HL-60 (cell line): ENCODE measurements at regions not wholly inside any gene's neighbourhood (a gene's known extent, or its start where the extent isn't known, plus 50 kb on each side); places are given as distances from the start of the nearest gene placed in this dataset.

ENCODE experiments used
- DNase-seq, 2 experiments: peaks; one replicate each; pipeline ENCODE4 v3.0.0-alpha.2; 2010 to 2020; ENCODE audit warnings: low read depth in 1 of 2, low spot score in 1 of 2
- H3K27ac ChIP-seq: fragments of 250-450 bp; sonication (Bioruptor Pico); replicated peaks from 2 replicates; pipeline ENCODE4 v1.5.1; 2020; ENCODE audit warnings: mild to moderate bottlenecking, moderate library complexity
- H3K27me3 ChIP-seq: fragments of 250-450 bp; sonication (Bioruptor Pico); 2 replicates; pipeline ENCODE4 v1.5.1; 2021; ENCODE audit warnings: mild to moderate bottlenecking, moderate library complexity; ENCODE audit not compliant: insufficient read depth, poor library complexity, severe bottlenecking
- H3K4me3 ChIP-seq: replicated peaks from 2 replicates; pipeline ENCODE4 v1.5.1; 2011; ENCODE audit warnings: mild to moderate bottlenecking, control low read depth, low read length; ENCODE audit not compliant: insufficient read depth
- GABPA ChIP-seq: IDR thresholded peaks from 2 replicates; pipeline ENCODE4 v1.6.1; 2012; ENCODE audit warnings: low read depth
- POLR2AphosphoS5 ChIP-seq: IDR thresholded peaks from 2 replicates; pipeline ENCODE4 v1.6.1; 2012; ENCODE audit warnings: low read depth
- SPI1 ChIP-seq: IDR thresholded peaks from 2 replicates; pipeline ENCODE4 v1.6.1; 2012; ENCODE audit warnings: low read depth, mild to moderate bottlenecking, borderline replicate concordance
- TF ChIP-seq, protein P1 (sequence below): IDR thresholded peaks from one replicate; pipeline ENCODE4 v1.5.1; 2011; ENCODE audit warnings: low read length, control low read depth, inconsistent platforms; ENCODE audit not compliant: insufficient read depth
- TF ChIP-seq, protein P2 (sequence below): IDR thresholded peaks from 2 replicates; pipeline ENCODE4 v1.6.1; 2012; ENCODE audit warnings: low read depth; ENCODE audit not compliant: insufficient replicate concordance

DNA sequence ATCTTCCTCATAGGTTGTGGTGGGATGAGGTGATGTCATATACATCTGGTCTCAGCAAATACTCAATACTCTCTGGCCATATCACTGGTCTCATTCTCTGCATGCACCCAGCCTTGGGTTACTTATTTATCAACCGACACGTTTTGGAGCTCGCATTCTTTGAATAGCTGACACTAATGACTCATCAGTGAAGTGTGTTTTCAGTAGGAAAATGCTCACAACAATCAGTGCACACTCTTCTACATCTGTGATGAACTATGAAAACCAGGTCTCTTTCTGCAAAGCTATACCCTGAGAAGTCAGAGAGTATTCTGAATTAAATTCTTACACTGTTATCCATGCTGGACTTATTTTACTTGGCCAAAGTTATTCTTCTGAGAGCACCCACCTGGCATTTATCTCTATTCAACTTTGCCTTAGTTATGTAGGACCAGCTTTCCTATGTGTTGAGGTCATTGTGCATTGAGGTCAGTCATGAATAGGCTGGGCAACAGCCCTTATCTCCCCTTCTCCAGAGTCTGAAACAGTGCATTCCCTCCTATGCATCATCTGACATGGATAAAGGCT lies 58.7 kb upstream of the DHX15 start:
- TF ChIP-seq POLR2AphosphoS5 (no peak), SPI1 (no peak), GABPA (no peak)
- TF ChIP-seq, protein P1, sequence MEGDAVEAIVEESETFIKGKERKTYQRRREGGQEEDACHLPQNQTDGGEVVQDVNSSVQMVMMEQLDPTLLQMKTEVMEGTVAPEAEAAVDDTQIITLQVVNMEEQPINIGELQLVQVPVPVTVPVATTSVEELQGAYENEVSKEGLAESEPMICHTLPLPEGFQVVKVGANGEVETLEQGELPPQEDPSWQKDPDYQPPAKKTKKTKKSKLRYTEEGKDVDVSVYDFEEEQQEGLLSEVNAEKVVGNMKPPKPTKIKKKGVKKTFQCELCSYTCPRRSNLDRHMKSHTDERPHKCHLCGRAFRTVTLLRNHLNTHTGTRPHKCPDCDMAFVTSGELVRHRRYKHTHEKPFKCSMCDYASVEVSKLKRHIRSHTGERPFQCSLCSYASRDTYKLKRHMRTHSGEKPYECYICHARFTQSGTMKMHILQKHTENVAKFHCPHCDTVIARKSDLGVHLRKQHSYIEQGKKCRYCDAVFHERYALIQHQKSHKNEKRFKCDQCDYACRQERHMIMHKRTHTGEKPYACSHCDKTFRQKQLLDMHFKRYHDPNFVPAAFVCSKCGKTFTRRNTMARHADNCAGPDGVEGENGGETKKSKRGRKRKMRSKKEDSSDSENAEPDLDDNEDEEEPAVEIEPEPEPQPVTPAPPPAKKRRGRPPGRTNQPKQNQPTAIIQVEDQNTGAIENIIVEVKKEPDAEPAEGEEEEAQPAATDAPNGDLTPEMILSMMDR: no peak
- TF ChIP-seq, protein P2, sequence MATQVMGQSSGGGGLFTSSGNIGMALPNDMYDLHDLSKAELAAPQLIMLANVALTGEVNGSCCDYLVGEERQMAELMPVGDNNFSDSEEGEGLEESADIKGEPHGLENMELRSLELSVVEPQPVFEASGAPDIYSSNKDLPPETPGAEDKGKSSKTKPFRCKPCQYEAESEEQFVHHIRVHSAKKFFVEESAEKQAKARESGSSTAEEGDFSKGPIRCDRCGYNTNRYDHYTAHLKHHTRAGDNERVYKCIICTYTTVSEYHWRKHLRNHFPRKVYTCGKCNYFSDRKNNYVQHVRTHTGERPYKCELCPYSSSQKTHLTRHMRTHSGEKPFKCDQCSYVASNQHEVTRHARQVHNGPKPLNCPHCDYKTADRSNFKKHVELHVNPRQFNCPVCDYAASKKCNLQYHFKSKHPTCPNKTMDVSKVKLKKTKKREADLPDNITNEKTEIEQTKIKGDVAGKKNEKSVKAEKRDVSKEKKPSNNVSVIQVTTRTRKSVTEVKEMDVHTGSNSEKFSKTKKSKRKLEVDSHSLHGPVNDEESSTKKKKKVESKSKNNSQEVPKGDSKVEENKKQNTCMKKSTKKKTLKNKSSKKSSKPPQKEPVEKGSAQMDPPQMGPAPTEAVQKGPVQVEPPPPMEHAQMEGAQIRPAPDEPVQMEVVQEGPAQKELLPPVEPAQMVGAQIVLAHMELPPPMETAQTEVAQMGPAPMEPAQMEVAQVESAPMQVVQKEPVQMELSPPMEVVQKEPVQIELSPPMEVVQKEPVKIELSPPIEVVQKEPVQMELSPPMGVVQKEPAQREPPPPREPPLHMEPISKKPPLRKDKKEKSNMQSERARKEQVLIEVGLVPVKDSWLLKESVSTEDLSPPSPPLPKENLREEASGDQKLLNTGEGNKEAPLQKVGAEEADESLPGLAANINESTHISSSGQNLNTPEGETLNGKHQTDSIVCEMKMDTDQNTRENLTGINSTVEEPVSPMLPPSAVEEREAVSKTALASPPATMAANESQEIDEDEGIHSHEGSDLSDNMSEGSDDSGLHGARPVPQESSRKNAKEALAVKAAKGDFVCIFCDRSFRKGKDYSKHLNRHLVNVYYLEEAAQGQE: no peak
- Histone ChIP-seq H3K4me3 (no peak overlapping the region), H3K27ac (no peak overlapping the region), H3K27me3 (no peaks in the 10 kb centered on the region)
- DNase-seq: no peak

DNA sequence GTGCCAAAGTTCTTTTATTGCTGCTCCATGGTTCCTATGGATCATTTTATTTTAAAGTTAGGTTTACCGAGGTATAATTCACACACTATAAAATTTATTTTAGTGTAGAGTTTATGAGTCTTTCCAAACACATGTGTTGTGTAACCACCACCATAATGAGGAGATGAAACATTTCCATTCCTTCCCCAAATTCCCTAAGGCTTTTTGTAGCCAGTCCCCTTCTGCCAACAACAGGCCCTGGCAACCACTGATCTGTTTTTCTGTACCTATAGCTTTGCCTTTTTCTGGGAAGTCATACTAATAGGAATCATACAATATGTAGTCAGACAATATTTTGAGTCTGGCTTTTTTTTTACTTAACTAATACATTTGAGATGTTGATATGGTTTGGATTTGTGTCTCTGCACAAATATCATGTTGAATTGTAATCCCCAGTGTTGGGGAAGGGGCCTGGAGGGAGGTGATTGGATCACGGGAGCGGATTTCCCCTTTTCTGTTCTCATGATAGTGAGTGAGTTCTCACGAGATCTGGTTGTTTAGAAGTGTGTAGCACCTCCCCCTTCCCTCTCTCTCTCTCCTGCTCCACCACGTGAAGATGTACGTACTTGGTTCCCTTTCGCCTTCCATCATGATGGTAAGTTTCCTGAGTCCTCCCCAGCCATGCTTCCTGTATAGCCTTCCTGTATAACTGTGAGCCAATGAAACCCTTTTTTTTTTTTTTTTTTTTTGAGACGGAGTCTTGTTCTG lies 59.6 kb upstream of the DHX15 start:
- Histone ChIP-seq H3K27ac (no peak overlapping the region), H3K27me3 (no peaks in the 10 kb centered on the region), H3K4me3 (no peak overlapping the region)
- TF ChIP-seq GABPA (no peak), SPI1 (no peak), POLR2AphosphoS5 (no peak)
- TF ChIP-seq, protein P1: no peak
- TF ChIP-seq, protein P2: no peak
- no peak for DNase-seq

DNA sequence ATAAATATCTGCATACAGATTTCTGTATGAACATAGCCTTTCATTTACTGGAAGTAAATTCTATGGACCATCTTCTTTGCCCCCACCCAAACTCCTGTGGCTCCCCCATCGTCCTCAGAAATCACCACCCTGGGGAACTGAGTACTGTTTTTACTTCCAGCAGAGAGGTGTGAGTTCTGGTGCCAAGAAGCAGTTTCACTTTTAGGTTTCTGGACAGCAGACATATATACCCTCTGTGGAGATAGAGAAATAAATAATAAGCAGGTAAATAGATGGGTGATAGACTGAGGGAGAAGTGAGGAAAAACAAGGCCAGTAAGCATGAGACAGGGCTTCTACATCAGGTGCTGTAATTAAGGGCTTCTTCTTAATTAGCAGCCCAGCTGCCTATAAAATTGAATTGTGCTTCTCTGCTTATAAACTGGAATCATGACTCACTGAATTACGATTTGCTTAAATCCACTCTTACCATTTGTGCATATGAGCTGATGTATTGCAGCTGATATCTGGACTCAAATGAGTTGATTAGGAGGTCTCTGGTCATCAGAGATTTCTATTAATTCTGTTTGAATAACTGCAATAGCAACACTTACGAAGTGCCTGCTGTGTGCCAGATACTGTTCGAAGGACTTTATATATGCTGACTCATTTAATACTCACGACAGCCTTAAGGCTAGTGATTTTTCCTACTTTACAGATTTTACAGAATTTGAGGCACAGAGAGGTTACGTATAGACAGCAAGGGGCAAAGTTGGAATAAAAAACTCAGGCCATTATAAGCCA lies 60.8 kb upstream of the DHX15 start:
- Histone ChIP-seq H3K27ac (no peak overlapping the region), H3K4me3 (no peak overlapping the region), H3K27me3 (no peaks in the 10 kb centered on the region)
- DNase-seq: no peak
- TF ChIP-seq, protein P2: no peak
- TF ChIP-seq POLR2AphosphoS5 (no peak), GABPA (no peak), SPI1 (no peak)
- TF ChIP-seq, protein P1: no peak
